Lower leg skin (tissue), 3 donors: ENCODE measurements at regions not wholly inside any gene's neighbourhood (a gene's known extent, or its start where the extent isn't known, plus 50 kb on each side); places are given as distances from the start of the nearest gene placed in this dataset.

Experiments
- POLR2A ChIP-seq, 2 donors: fragments of 450-650 bp; IDR thresholded peaks; one replicate each; pipeline ENCODE4 v1.6.1; 2016 to 2017; ENCODE audit warnings: antibody characterized with exemption in 2 of 2, mild to moderate bottlenecking in 1 of 2, moderate library complexity in 1 of 2
- TF ChIP-seq, protein P1 (sequence below), 3 donors: fragments of 450-650 bp; IDR thresholded peaks; one replicate each; pipeline ENCODE4 v1.5.1; 2016; ENCODE audit warnings: antibody characterized with exemption in 3 of 3, mild to moderate bottlenecking in 3 of 3, moderate library complexity in 2 of 3

DNA sequence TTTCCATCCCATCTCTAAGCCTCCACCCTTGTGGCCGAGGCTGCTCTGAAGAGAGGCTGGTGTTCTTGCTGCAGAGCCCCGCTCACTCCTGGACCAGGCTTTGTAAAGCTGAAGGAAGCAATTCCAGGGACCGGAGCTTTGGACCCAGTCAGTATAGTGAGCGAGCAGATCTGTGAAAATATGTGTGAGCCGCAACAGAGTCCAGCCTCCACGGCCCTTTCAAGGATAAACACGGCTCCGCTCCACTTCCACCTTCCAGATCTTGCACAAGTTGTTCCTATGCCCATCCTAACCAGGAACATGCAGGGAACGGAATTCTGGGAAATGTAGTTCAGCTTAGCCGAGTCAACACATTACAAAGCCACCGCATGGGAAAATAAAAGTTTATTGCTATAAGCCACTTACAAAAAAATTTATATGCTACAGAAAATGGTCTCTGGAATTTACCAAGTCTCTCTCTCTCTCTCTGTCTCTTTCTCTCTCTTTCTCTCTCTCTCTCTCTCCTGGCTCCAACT, 151.7 kb upstream of the ZNF521 start:
- TF ChIP-seq POLR2A (IDR thresholded peaks at IDR 0.05) = no peak
- TF ChIP-seq, protein P1, sequence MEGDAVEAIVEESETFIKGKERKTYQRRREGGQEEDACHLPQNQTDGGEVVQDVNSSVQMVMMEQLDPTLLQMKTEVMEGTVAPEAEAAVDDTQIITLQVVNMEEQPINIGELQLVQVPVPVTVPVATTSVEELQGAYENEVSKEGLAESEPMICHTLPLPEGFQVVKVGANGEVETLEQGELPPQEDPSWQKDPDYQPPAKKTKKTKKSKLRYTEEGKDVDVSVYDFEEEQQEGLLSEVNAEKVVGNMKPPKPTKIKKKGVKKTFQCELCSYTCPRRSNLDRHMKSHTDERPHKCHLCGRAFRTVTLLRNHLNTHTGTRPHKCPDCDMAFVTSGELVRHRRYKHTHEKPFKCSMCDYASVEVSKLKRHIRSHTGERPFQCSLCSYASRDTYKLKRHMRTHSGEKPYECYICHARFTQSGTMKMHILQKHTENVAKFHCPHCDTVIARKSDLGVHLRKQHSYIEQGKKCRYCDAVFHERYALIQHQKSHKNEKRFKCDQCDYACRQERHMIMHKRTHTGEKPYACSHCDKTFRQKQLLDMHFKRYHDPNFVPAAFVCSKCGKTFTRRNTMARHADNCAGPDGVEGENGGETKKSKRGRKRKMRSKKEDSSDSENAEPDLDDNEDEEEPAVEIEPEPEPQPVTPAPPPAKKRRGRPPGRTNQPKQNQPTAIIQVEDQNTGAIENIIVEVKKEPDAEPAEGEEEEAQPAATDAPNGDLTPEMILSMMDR (IDR thresholded peaks at IDR 0.05) = no peak
